Aorta (tissue), 5 donors: ENCODE measurements at regions not wholly inside any gene's neighbourhood (a gene's known extent, or its start where the extent isn't known, plus 50 kb on each side); places are given as distances from the start of the nearest gene placed in this dataset.

Source experiments
- ATAC-seq: fragments of 200-7000 bp; cut with Tn5 transposase; one replicate; pipeline ENCODE4 v1.9.1; 2022; ENCODE audit warnings: moderate library complexity; ENCODE audit not compliant: low FRiP score
- DNase-seq, 2 donors: peaks; one replicate each; pipeline ENCODE4 v3.0.0-alpha.2; 2020
- H3K27ac ChIP-seq, 2 donors: one replicate each; pipeline ENCODE4 v1.5.1; 2013; ENCODE audit warnings: low read length in 2 of 2, mild to moderate bottlenecking in 2 of 2, moderate library complexity in 2 of 2, control low read depth in 1 of 2, inconsistent platforms in 1 of 2, low read depth in 1 of 2
- H3K27me3 ChIP-seq, 2 donors: one replicate each; pipeline ENCODE4 v1.6.1; 2013; ENCODE audit warnings: control low read depth in 1 of 2, low read length in 1 of 2, mild to moderate bottlenecking in 1 of 2, moderate library complexity in 1 of 2; ENCODE audit not compliant: insufficient read depth in 2 of 2, control insufficient read depth in 1 of 2
- H3K36me3 ChIP-seq, 2 donors: one replicate each; pipeline ENCODE4 v1.6.1; 2013; ENCODE audit warnings: control low read depth in 1 of 2, low read length in 1 of 2, mild to moderate bottlenecking in 1 of 2; ENCODE audit not compliant: insufficient read depth in 2 of 2, control insufficient read depth in 1 of 2
- H3K4me1 ChIP-seq, 2 donors: one replicate each; pipeline ENCODE4 v1.6.1; 2013; ENCODE audit warnings: low read length in 2 of 2, control low read depth in 1 of 2, mild to moderate bottlenecking in 1 of 2, moderate library complexity in 1 of 2; ENCODE audit not compliant: insufficient read depth in 2 of 2, control insufficient read depth in 1 of 2
- H3K4me3 ChIP-seq, 2 donors: one replicate each; pipeline ENCODE4 v1.5.1; 2013; ENCODE audit warnings: low read length in 2 of 2, control low read depth in 1 of 2, mild to moderate bottlenecking in 1 of 2
- H3K9me3 ChIP-seq: one replicate; pipeline ENCODE4 v1.6.1; 2013; ENCODE audit warnings: mild to moderate bottlenecking, low read length; ENCODE audit not compliant: control insufficient read depth
- WGBS, 2 donors: extraction: QIAGEN DNeasy Blood & Tissue Kit; methylation state at CpG; one replicate each; pipeline ENCODE4 v1.1.7; 2013; 5-methylcytosine and 5-hydroxymethylcytosine counted together
- intact Hi-C, 2 donors: fragments of 100-400 bp; cut with DNase I; formaldehyde crosslinking; loops; one replicate each; pipeline versions ENCODE4 v1.14.2 to v1.15.0; 2022
- donor health status: healthy with polysubstance abuse.
- donor health status: Bipolar disorder and iron deficiency.
- donor health status: DM: no; HTN: no; CAD: no.
- donor health status: DM: no; HTN: no; CAD: no.
- donor health status: DM: yes; HTN: yes; CAD: no.

- Histone ChIP-seq H3K27ac (no peak overlapping the region), H3K27me3 (no peaks in the 10 kb centered on the region), H3K4me1 (no peaks in the 10 kb centered on the region), H3K36me3 (no peaks in the 10 kb centered on the region), H3K4me3 (no peak overlapping the region), H3K9me3 (no peaks in the 10 kb centered on the region)
- no peak for DNase-seq
- WGBS, 2 donors: 95% methylated on average over 6 of the region's 6 CpGs
- intact Hi-C loops: no loop called here
- ATAC-seq: no peak
Observed at GRCh38 chr2:224210286-224211180, 171.4 kb upstream of the SERPINE2 start.

GRCh38 chr2:224209555-224210285, 170.6 kb upstream of the SERPINE2 start:
- no peaks in the 10 kb centered on the region for H3K9me3 ChIP-seq
- DNase-seq (no peak), ATAC-seq (no peak)
- H3K27me3 ChIP-seq: no peaks in the 10 kb centered on the region
- H3K4me1 ChIP-seq: no peaks in the 10 kb centered on the region
- intact Hi-C loops: no loop called here
- 77 to 84% methylated on average over 9 of the region's 9 CpGs for WGBS, 2 donors
- H3K27ac ChIP-seq: no peak overlapping the region
- no peaks in the 10 kb centered on the region for H3K36me3 ChIP-seq
- H3K4me3 ChIP-seq: no peak overlapping the region

GRCh38 chr2:224208443-224208842, 169.4 kb upstream of the SERPINE2 start:
- H3K4me3 ChIP-seq: no peak overlapping the region
- no peaks in the 10 kb centered on the region for H3K36me3 ChIP-seq
- no peaks in the 10 kb centered on the region for H3K27me3 ChIP-seq
- intact Hi-C loops: no loop called here
- no peaks in the 10 kb centered on the region for H3K4me1 ChIP-seq
- WGBS, 2 donors: 97 to 99% methylated on average over 1 of the region's 1 CpG
- H3K9me3 ChIP-seq: no peaks in the 10 kb centered on the region
- ATAC-seq (no peak), DNase-seq (no peak)
- H3K27ac ChIP-seq: no peak overlapping the region

GRCh38 chr2:224208007-224208406, 168.9 kb upstream of the SERPINE2 start:
- WGBS, 2 donors: 26 to 43% methylated on average over 3 of the region's 3 CpGs
- Histone ChIP-seq H3K27ac (no peak overlapping the region), H3K36me3 (no peaks in the 10 kb centered on the region), H3K4me3 (no peak overlapping the region), H3K4me1 (no peaks in the 10 kb centered on the region), H3K27me3 (no peaks in the 10 kb centered on the region), H3K9me3 (no peaks in the 10 kb centered on the region)
- intact Hi-C loops: no loop called here
- ATAC-seq: no peak
- no peak for DNase-seq

- no peaks in the 10 kb centered on the region for H3K9me3 ChIP-seq
Observed at GRCh38 chr2:224206816-224207215, 167.7 kb upstream of the SERPINE2 start.

GRCh38 chr2:224202281-224202865, 163.3 kb upstream of the SERPINE2 start:
- no peak for ATAC-seq
- Histone ChIP-seq H3K27me3 (no peaks in the 10 kb centered on the region), H3K9me3 (no peaks in the 10 kb centered on the region), H3K4me1 (no peaks in the 10 kb centered on the region), H3K27ac (no peak overlapping the region), H3K4me3 (no peak overlapping the region), H3K36me3 (no peaks in the 10 kb centered on the region)
- WGBS, 2 donors: 89 to 95% methylated on average over 6 of the region's 6 CpGs
- intact Hi-C loops: no loop called here
- DNase-seq: no peak

More at GRCh38 chr2:224206816-224207215, 167.7 kb upstream of the SERPINE2 start:
- WGBS, 2 donors: 94 to 97% methylated on average over 3 of the region's 3 CpGs
- Histone ChIP-seq H3K27me3 (no peaks in the 10 kb centered on the region), H3K27ac (no peak overlapping the region), H3K36me3 (no peaks in the 10 kb centered on the region), H3K4me1 (no peaks in the 10 kb centered on the region), H3K4me3 (no peak overlapping the region)
- no peak for ATAC-seq
- intact Hi-C loops: no loop called here
- no peak for DNase-seq

GRCh38 chr2:224198436-224198835, 159.3 kb upstream of the SERPINE2 start:
- no peak for ATAC-seq
- Histone ChIP-seq H3K9me3 (no peaks in the 10 kb centered on the region), H3K36me3 (no peaks in the 10 kb centered on the region), H3K27me3 (peaks cover 0 to 2% of the 10 kb centered on the region in 2 donors), H3K4me3 (no peak overlapping the region), H3K27ac (no peak overlapping the region), H3K4me1 (no peaks in the 10 kb centered on the region)
- DNase-seq: no peak
- 87 to 89% methylated on average over 5 of the region's 5 CpGs for WGBS, 2 donors
- intact Hi-C loops: no loop called here

GRCh38 chr2:224196810-224197209, 157.7 kb upstream of the SERPINE2 start:
- 84% methylated on average over 2 of the region's 2 CpGs for WGBS, 2 donors
- H3K27me3 ChIP-seq: peaks cover 0 to 2% of the 10 kb centered on the region in 2 donors
- DNase-seq (no peak), ATAC-seq (no peak)
- no peaks in the 10 kb centered on the region for H3K4me1 ChIP-seq
- H3K27ac ChIP-seq: no peak overlapping the region
- H3K4me3 ChIP-seq: no peak overlapping the region
- H3K9me3 ChIP-seq: peaks cover 3% of the 10 kb centered on the region
- intact Hi-C loops: no loop called here
- H3K36me3 ChIP-seq: no peaks in the 10 kb centered on the region
